ENCODE measurements at regions not wholly inside any gene's neighbourhood (a gene's known extent, or its start where the extent isn't known, plus 50 kb on each side); places are given as distances from the start of the nearest gene placed in this dataset.
A peak's percentile ranks its signal among the peaks of the same experiment; 100 is the strongest.
"Not testable (repeated sequence)": the region's sequence is repeated elsewhere in the genome, so short reads cannot be mapped to it uniquely, and the experiment has no call there.

- no peak for DNase-seq
- no peak for TF ChIP-seq POLR2A (IDR thresholded peaks at IDR 0.05; ENCODE audit: low read length)
- no peak for TF ChIP-seq GATA1 (IDR thresholded peaks at IDR 0.05; ENCODE audit: low read depth, low read length)
These were observed 174.3 kb upstream of the ANXA10 start for GRCh38 chr4:167918077-167918476.

GRCh38 chr4:167930166-167930565, 162.2 kb upstream of the ANXA10 start:
- no peak for DNase-seq
- TF ChIP-seq GATA1 (IDR thresholded peaks at IDR 0.05; ENCODE audit: low read depth, low read length) (no peak), POLR2A (IDR thresholded peaks at IDR 0.05; ENCODE audit: low read length) (no peak)

- DNase-seq: no peak
- TF ChIP-seq GATA1 (IDR thresholded peaks at IDR 0.05; ENCODE audit: low read depth, low read length): no peak
- TF ChIP-seq POLR2A (IDR thresholded peaks at IDR 0.05; ENCODE audit: low read length): no peak
These were observed 158.1 kb upstream of the ANXA10 start for GRCh38 chr4:167934216-167934615.

DNA sequence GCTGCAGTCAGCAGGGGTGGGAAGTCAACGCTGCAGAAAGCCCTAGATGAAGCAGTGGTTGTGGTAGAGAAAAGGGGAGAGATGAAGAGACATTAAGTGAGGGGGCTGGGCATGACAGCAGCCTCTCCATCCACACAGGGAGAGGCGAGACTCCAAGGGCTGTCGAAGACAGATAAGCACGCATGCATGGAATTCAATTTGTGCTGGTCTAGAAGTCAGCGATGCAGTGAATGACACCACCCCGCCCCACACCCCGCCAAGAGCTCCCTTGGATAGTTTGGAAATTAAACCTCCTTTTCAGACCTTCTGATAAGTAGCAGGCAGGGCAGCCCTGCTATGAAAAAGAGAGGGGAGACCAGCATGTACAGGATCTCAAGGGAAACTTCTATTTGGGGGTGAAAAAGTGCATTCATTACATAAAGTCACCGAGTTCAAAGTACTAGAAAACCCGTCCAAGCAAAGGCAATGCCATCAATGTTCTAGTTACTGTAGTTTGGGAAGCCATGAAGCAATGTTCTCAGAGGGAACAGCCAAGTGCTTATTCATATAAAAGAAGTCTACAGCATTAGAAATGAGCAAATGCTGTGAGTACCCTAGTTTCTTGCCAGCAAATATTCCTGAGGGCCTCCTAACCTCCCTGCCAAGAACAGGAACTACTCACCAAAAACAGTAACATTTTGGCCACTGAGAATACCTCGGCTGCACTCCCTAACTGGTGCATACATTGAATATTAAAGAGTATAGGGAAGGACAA, 152.3 kb upstream of the ANXA10 start:
- TF ChIP-seq GATA1 (IDR thresholded peaks at IDR 0.05; ENCODE audit: low read depth, low read length) (no peak), POLR2A (IDR thresholded peaks at IDR 0.05; ENCODE audit: low read length) (no peak)
- peak; percentile 38 to 48 for DNase-seq

- TF ChIP-seq POLR2A (IDR thresholded peaks at IDR 0.05; ENCODE audit: low read length): no peak
- no peak for DNase-seq
These were observed 148.3 kb upstream of the ANXA10 start for GRCh38 chr4:167943872-167944505.

DNA sequence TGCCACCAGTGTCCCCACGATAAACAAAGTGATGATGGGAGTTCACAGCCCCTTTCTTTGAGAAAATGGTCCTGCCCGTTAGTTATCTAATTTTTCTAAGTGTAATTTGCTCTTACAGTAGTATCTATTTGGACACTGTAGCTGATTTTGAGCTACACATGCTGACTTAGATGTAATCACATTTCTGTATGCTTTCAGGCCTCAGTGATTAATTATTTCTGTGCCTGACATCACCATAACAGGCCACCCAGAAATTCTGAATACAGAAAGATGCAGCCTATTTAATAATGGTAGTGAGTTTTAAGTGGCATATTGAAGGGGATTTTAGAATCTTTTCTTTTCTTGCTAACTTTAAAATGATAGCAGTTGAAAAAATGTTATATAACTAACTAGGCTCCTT, 147.6 kb upstream of the ANXA10 start:
- no peak for TF ChIP-seq GATA1 (IDR thresholded peaks at IDR 0.05; ENCODE audit: low read depth, low read length)
- TF ChIP-seq POLR2A (IDR thresholded peaks at IDR 0.05; ENCODE audit: low read length): no peak
- DNase-seq: no peak

- TF ChIP-seq POLR2A (IDR thresholded peaks at IDR 0.05; ENCODE audit: low read length) (no peak), GATA1 (IDR thresholded peaks at IDR 0.05; ENCODE audit: low read depth, low read length) (no peak)
- no peak for DNase-seq
These were observed 137.3 kb upstream of the ANXA10 start for GRCh38 chr4:167955006-167955405.

DNA sequence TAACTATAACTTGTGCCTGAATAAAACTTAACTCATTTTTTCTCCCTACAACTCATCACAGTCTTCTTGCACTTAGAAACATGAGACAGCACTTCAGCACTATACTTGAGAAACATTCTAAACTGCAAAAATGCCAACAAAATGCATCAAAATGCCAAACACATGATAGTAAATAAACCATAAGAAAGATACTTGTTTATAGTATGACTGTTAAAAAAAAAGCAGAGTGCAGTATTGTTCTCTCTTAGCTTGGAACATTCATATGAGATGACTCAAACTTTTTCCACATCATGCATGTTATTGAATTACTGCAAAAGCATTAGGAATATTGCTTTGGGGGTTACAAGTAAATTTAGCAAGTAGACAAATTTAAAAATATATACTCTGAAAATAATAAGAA, 135.7 kb upstream of the ANXA10 start:
- no peak for DNase-seq

DNA sequence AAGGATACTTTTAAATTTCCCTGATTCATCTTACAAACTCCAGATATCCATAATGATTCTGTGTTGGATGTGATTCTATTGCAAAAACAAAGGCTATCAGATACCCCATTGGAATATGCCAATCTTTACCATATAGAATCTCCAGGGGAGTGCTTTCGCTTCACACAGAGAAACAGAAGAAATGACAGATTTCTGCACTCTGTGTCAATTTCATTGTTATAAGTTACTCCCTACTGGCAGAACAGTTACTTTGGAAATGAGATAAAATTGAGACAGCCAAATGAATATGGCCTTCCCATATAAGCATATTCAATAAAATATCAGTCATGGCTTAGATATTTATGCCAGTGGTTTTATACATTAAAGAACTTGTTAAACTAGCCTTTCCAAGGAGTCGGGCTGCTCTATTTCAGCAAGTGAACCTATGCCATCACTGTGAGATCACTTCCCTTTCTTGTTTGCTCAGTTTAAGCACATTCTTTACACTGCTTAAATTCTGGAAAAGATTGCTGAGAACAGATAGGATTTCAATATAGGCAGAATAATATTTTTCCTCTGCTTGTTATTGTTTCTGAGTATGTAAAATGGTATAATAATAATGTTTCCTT, 127.5 kb upstream of the ANXA10 start:
- DNase-seq: no peak
- TF ChIP-seq GATA1 (IDR thresholded peaks at IDR 0.05; ENCODE audit: low read depth, low read length) (no peak), POLR2A (IDR thresholded peaks at IDR 0.05; ENCODE audit: low read length) (no peak)

More for the DNA sequence above, 135.7 kb upstream of the ANXA10 start:
- no peak for TF ChIP-seq POLR2A (IDR thresholded peaks at IDR 0.05; ENCODE audit: low read length)
- TF ChIP-seq GATA1 (IDR thresholded peaks at IDR 0.05; ENCODE audit: low read depth, low read length): no peak

DNA sequence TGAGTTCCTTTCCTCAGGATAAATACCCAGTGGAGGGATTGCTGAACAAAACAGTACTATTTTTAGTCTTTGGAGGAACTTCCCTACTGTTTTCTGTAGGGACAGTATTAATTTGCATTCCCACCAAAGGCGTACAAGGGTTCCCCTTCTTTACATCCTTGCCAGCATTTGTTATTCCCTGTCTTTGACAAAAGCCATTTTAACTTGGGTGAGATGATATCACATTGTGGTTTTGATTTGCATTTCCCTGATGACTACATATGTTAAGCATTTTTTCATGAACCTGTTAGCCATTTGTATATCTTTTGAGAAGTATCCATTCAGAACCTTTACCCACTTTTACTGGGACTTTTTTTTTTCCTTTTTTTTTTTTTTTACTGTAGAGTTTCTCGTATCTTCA, 126.2 kb upstream of the ANXA10 start:
- TF ChIP-seq POLR2A (IDR thresholded peaks at IDR 0.05; ENCODE audit: low read length) (no peak), GATA1 (IDR thresholded peaks at IDR 0.05; ENCODE audit: low read depth, low read length) (no peak)
- no peak for DNase-seq

GRCh38 chr4:167973513-167973912, 118.8 kb upstream of the ANXA10 start:
- no peak for TF ChIP-seq POLR2A (IDR thresholded peaks at IDR 0.05; ENCODE audit: low read length)
- TF ChIP-seq GATA1 (IDR thresholded peaks at IDR 0.05; ENCODE audit: low read depth, low read length): no peak
- no peak for DNase-seq

DNA sequence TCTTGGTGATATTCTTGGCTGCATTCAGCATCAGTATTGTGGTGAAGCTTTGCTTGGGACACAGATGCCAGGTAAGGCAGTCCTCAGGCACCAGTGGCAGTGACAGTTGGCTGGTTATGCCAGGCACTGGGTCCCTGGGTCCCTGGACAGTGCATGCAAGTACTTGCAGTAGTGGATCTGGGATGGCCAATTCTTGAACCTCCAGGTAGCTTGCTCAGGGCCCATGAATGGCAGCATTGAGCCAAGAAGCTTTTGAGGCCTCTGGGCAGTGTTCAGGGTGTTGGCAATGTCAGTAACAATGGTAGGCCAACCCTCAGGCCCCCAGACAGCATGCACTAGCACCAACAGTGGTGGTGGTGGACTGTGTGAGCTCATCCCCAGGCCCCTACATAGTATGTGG, 106.8 kb upstream of the ANXA10 start:
- DNase-seq: no peak
- TF ChIP-seq POLR2A (IDR thresholded peaks at IDR 0.05; ENCODE audit: low read length) (no peak), GATA1 (IDR thresholded peaks at IDR 0.05; ENCODE audit: low read depth, low read length) (no peak)

GRCh38 chr4:167986044-167986443, 106.3 kb upstream of the ANXA10 start:
- no peak for TF ChIP-seq POLR2A (IDR thresholded peaks at IDR 0.05; ENCODE audit: low read length)
- no peak for TF ChIP-seq GATA1 (IDR thresholded peaks at IDR 0.05; ENCODE audit: low read depth, low read length)
- DNase-seq: no peak

DNA sequence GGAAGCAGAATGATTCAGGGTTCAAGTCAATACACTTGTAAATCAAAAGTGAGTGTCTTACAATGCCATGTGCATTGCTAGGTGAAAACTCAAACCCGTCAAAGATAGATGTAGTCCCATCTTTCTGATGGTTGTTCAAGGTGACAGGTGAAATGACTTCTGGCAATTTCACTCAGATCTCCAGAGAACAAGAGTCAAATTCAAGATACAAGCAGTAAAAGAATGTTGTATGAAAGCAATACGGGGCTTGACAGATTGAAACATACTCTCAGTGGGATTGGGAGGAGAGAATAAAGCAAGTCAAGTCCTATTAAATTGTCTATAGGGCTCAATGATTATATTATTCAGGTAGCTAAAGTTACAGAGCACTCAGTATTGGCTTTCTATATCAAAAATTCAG, 105.1 kb upstream of the ANXA10 start:
- TF ChIP-seq GATA1 (IDR thresholded peaks at IDR 0.05; ENCODE audit: low read depth, low read length) (no peak), POLR2A (IDR thresholded peaks at IDR 0.05; ENCODE audit: low read length) (no peak)
- DNase-seq: no peak

DNA sequence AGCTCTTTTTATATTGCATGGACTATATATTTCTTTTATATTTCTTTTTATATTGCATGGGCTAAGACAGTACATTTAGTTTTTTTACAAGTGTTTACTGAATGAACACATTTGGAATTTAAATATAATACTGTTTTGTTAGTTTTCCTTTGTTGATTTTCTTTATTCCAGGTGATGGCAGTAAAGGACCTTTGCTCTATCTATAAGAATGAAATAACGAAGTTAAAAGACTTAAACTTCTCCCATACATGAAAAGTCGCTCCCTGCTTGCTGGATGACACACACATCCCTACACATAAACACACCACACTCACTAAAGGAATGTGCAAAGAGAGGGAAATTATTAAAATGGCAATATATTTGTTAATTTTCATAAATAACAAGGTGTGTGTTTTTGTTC, 102.5 kb upstream of the ANXA10 start:
- no peak for DNase-seq

GRCh38 chr4:168008112-168008511, 84.2 kb upstream of the ANXA10 start:
- DNase-seq: not testable (repeated sequence)

More for the DNA sequence above, 102.5 kb upstream of the ANXA10 start:
- TF ChIP-seq GATA1 (IDR thresholded peaks at IDR 0.05; ENCODE audit: low read depth, low read length) (no peak), POLR2A (IDR thresholded peaks at IDR 0.05; ENCODE audit: low read length) (no peak)

Data from erythroblast (primary cell).